H9 (cell line): ENCODE measurements at regions not wholly inside any gene's neighbourhood (a gene's known extent, or its start where the extent isn't known, plus 50 kb on each side); places are given as distances from the start of the nearest gene placed in this dataset.

Experiments used
- DNase-seq: peaks from one replicate; pipeline ENCODE4 v3.0.0-alpha.2; 2017
- H2AFZ ChIP-seq: one replicate; pipeline ENCODE4 v1.6.1; 2013; ENCODE audit warnings: mild to moderate bottlenecking, low read length, control low read depth, moderate library complexity
- H2AK5ac ChIP-seq: 2 replicates; pipeline ENCODE4 v1.6.1; 2013; ENCODE audit warnings: low read length, control low read depth, mixed read lengths; ENCODE audit not compliant: insufficient read length
- H2BK120ac ChIP-seq: one replicate; pipeline ENCODE4 v1.6.1; 2013; ENCODE audit warnings: low read depth, mild to moderate bottlenecking, low read length, control low read depth, inconsistent platforms; ENCODE audit not compliant: poor library complexity, severe bottlenecking
- H2BK12ac ChIP-seq: 2 replicates; pipeline ENCODE4 v1.6.1; 2013; ENCODE audit warnings: low read length, control low read depth, mixed read lengths, low read depth; ENCODE audit not compliant: insufficient read length
- H2BK15ac ChIP-seq: 2 replicates; pipeline ENCODE4 v1.6.1; 2013; ENCODE audit warnings: low read depth, low read length, control low read depth
- H2BK20ac ChIP-seq: one replicate; pipeline ENCODE4 v1.6.1; 2013; ENCODE audit warnings: low read depth, mild to moderate bottlenecking, low read length, control low read depth, inconsistent platforms; ENCODE audit not compliant: poor library complexity, severe bottlenecking
- H2BK5ac ChIP-seq: 2 replicates; pipeline ENCODE4 v1.6.1; 2013; ENCODE audit warnings: low read length, control low read depth, mixed read lengths; ENCODE audit not compliant: insufficient read length
- H3K14ac ChIP-seq: 2 replicates; pipeline ENCODE4 v1.6.1; 2013; ENCODE audit warnings: low read length, control low read depth; ENCODE audit not compliant: insufficient read depth
- H3K18ac ChIP-seq: 2 replicates; pipeline ENCODE4 v1.6.1; 2013; ENCODE audit warnings: low read depth, mild to moderate bottlenecking, mixed read lengths, low read length, control low read depth; ENCODE audit not compliant: insufficient read length
- H3K23ac ChIP-seq: 2 replicates; pipeline ENCODE4 v1.6.1; 2013; ENCODE audit warnings: low read length, control low read depth, mixed read lengths, low read depth; ENCODE audit not compliant: insufficient read length
- H3K23me2 ChIP-seq: 2 replicates; pipeline ENCODE4 v1.6.1; 2013; ENCODE audit warnings: low read depth, mild to moderate bottlenecking, mixed read lengths, low read length, control low read depth; ENCODE audit not compliant: insufficient read length, poor library complexity, severe bottlenecking
- H3K27ac ChIP-seq: 2 replicates; pipeline ENCODE4 v1.5.1; 2013; ENCODE audit warnings: low read length, control low read depth, mixed read lengths, low read depth; ENCODE audit not compliant: insufficient read length
- H3K27me3 ChIP-seq: 2 replicates; pipeline ENCODE4 v1.6.1; 2013; ENCODE audit warnings: low read length, control low read depth, inconsistent platforms; ENCODE audit not compliant: insufficient read depth
- H3K4ac ChIP-seq: 2 replicates; pipeline ENCODE4 v1.6.1; 2013; ENCODE audit warnings: low read depth, mild to moderate bottlenecking, control low read depth, inconsistent platforms, low read length, moderate library complexity
- H3K4me1 ChIP-seq: 2 replicates; pipeline ENCODE4 v1.6.1; 2013; ENCODE audit warnings: low read length, control low read depth, inconsistent platforms; ENCODE audit not compliant: insufficient read depth
- H3K4me2 ChIP-seq: 2 replicates; pipeline ENCODE4 v1.6.1; 2013; ENCODE audit warnings: low read length, control low read depth, mixed read lengths; ENCODE audit not compliant: insufficient read length, insufficient read depth
- H3K56ac ChIP-seq: 2 replicates; pipeline ENCODE4 v1.6.1; 2013; ENCODE audit warnings: low read depth, mild to moderate bottlenecking, mixed read lengths, low read length, control low read depth; ENCODE audit not compliant: insufficient read length
- H3K79me1 ChIP-seq: 2 replicates; pipeline ENCODE4 v1.6.1; 2013; ENCODE audit warnings: low read depth, mild to moderate bottlenecking, moderate library complexity, low read length, control low read depth, inconsistent platforms; ENCODE audit not compliant: insufficient read depth, poor library complexity, severe bottlenecking
- H3K79me2 ChIP-seq: 2 replicates; pipeline ENCODE4 v1.6.1; 2013; ENCODE audit warnings: low read length, control low read depth, inconsistent platforms; ENCODE audit not compliant: insufficient read depth
- H3K9ac ChIP-seq: 2 replicates; pipeline ENCODE4 v1.6.1; 2013; ENCODE audit warnings: low read length, control low read depth, mixed read lengths; ENCODE audit not compliant: insufficient read length; ENCODE audit errors: extremely low read depth
- H3K9me3 ChIP-seq: one replicate; pipeline ENCODE4 v1.6.1; 2013; ENCODE audit warnings: low read depth, low read length, inconsistent platforms; ENCODE audit not compliant: control insufficient read depth
- H3T11ph ChIP-seq: one replicate; pipeline ENCODE4 v1.6.1; 2013; ENCODE audit warnings: mild to moderate bottlenecking, low read length, control low read depth, inconsistent platforms
- H4K20me1 ChIP-seq: one replicate; pipeline ENCODE4 v1.6.1; 2013; ENCODE audit not compliant: control insufficient read depth, insufficient read length, insufficient read depth
- H4K5ac ChIP-seq: 2 replicates; pipeline ENCODE4 v1.6.1; 2013; ENCODE audit warnings: low read depth, mild to moderate bottlenecking, mixed read lengths, low read length, control low read depth; ENCODE audit not compliant: insufficient read length
- H4K8ac ChIP-seq: replicated peaks from 2 replicates; pipeline ENCODE4 v1.6.1; 2013; ENCODE audit warnings: low read length, control low read depth, mixed read lengths, low read depth; ENCODE audit not compliant: insufficient read length
- H4K91ac ChIP-seq: 2 replicates; pipeline ENCODE4 v1.6.1; 2013; ENCODE audit warnings: low read depth, mild to moderate bottlenecking, moderate library complexity, mixed read lengths, low read length, control low read depth; ENCODE audit not compliant: insufficient read length
- H3K27ac Mint-ChIP-seq, 3 experiments: 2 replicates in 2 of 3; 3 replicates in 1 of 3; pipeline ENCODE4 v1.8.0; 2020 to 2021; ENCODE audit warnings: mixed read lengths in 3 of 3, mild to moderate bottlenecking in 1 of 3, moderate library complexity in 1 of 3
- H3K27me3 Mint-ChIP-seq: 2 replicates; pipeline ENCODE4 v1.8.0; 2021; ENCODE audit warnings: low read depth, mild to moderate bottlenecking, moderate library complexity, mixed read lengths
- H3K36me3 Mint-ChIP-seq, 3 experiments: 2 replicates in 2 of 3; 3 replicates in 1 of 3; pipeline ENCODE4 v1.8.0; 2020 to 2021; ENCODE audit warnings: low read depth in 3 of 3, mixed read lengths in 3 of 3; ENCODE audit not compliant: insufficient read depth in 1 of 3
- H3K4me1 Mint-ChIP-seq, 2 experiments: 2 replicates each; pipeline ENCODE4 v1.8.0; 2020; ENCODE audit warnings: mixed read lengths in 2 of 2
- H3K4me3 Mint-ChIP-seq, 2 experiments: 2 replicates in 1 of 2; 3 replicates in 1 of 2; pipeline ENCODE4 v1.8.0; 2020 to 2021; ENCODE audit warnings: mild to moderate bottlenecking in 2 of 2, mixed read lengths in 2 of 2, moderate library complexity in 1 of 2
- H3K9me3 Mint-ChIP-seq, 2 experiments: 2 replicates in 1 of 2; 3 replicates in 1 of 2; pipeline ENCODE4 v1.8.0; 2020; ENCODE audit warnings: mild to moderate bottlenecking in 2 of 2, mixed read lengths in 2 of 2, moderate library complexity in 1 of 2
- CTCF ChIP-seq: fragments of 200-600 bp; sonication (generic); conservative IDR thresholded peaks from 3 replicates; pipeline ENCODE4 v1.8.0; 2021; ENCODE audit warnings: antibody characterized with exemption, mild to moderate bottlenecking

GRCh38 chr14:61192989-61193388 lies 88.1 kb downstream of the TMEM30B start:
- Histone ChIP-seq H4K20me1 (no peaks in the 10 kb centered on the region), H3K4me1 (peaks cover 4% of the 10 kb centered on the region; the same call in 1 of the 2 replicates), H3K27ac (no peak overlapping the region), H3K27me3 (no peaks in the 10 kb centered on the region), H3K4ac (no peak overlapping the region), H3T11ph (no peak overlapping the region), H3K79me2 (no peaks in the 10 kb centered on the region), H2BK15ac (no peak overlapping the region), H3K79me1 (no peaks in the 10 kb centered on the region), H3K9me3 (no peaks in the 10 kb centered on the region), H3K9ac (no peak overlapping the region), H4K5ac (no peak overlapping the region), H2BK20ac (no peak overlapping the region), H2AK5ac (no peak overlapping the region), H2BK5ac (no peak overlapping the region), H2AFZ (no peak overlapping the region), H4K91ac (no peak overlapping the region), H2BK12ac (no peak overlapping the region), H4K8ac (no peak overlapping the region), H3K56ac (no peak overlapping the region), H3K18ac (no peak overlapping the region), H2BK120ac (no peak overlapping the region), H3K4me2 (no peak overlapping the region), H3K23ac (no peak overlapping the region), H3K23me2 (no peaks in the 10 kb centered on the region), H3K14ac (no peak overlapping the region)
- peaks cover 8% of the 10 kb centered on the region for H3K27me3 Mint-ChIP-seq
- no peak for TF ChIP-seq CTCF
- H3K27ac Mint-ChIP-seq = no peak overlapping the region
- peaks cover 15 to 16% of the 10 kb centered on the region in 2 experiments for H3K4me1 Mint-ChIP-seq
- H3K36me3 Mint-ChIP-seq = no peaks in the 10 kb centered on the region
- no peak for DNase-seq
- H3K9me3 Mint-ChIP-seq = no peaks in the 10 kb centered on the region; a peak in 1 of 5 replicates
- no peak overlapping the region for H3K4me3 Mint-ChIP-seq
